SK-N-DZ (cell line): ENCODE measurements at regions not wholly inside any gene's neighbourhood (a gene's known extent, or its start where the extent isn't known, plus 50 kb on each side); places are given as distances from the start of the nearest gene placed in this dataset.
"Not testable (repeated sequence)": the region's sequence is repeated elsewhere in the genome, so short reads cannot be mapped to it uniquely, and the experiment has no call there.

Source experiments
- DNase-seq: peaks from one replicate; pipeline ENCODE4 v3.0.0-alpha.2; 2015; ENCODE audit warnings: low spot score

DNA sequence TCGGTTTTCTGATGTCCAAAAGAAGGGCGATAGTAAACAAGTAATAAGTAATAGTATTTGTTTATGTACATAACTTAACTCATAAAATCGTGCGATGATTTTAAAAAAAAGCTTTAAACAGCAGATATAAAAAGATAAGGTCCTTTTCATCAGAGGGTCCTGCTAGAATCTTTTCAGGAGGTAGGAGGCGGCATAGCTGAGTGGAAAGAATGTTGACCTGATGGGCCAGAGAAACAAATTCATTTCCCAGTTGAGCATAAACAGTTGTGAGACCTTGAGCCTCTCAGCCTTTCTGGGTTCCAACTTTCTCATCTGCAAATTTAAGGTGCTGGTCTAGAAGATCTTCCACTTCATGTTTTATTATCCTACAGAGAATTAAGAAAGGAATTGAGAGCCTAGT lies 173.5 kb downstream of the LACC1 start:
- no peak for DNase-seq

DNA sequence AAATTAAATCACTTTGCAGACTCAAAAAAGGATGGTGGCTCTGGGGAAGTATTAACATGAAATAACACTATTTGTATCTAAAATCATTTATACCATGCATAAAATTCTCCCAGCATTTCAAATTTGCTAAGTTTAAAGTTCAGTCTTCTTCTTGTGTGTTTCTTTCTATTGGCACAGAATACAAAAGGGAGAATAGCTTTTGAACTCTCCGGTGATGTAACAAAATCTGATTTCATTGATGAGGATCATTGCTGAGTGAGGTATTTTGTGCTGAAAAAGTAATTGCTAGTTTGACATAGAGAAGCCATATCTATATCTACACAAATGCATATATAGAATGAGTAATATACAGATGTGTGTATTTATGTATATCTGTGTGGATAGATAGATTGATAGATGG lies 174.8 kb downstream of the LACC1 start:
- DNase-seq: no peak

DNA sequence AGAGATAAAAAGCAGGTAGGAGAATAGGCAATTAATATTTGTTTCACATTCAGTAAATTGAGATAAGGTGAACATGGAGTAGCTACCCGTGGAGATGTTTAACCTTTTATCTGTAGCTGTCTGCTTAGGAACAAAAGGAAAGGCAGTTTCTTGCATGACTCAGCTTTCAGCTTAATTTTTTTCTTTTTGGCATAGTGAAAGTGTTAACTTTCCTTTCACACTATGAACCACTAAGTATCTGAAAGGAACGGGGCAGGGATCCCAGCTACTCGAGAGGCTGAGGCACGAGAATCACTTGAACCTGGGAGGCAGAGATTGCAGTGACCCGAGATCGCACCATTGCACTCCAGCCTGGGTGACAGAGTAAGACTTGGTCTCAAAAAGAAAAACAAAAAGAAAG lies 176.0 kb downstream of the LACC1 start:
- not testable (repeated sequence) for DNase-seq

- no peak for DNase-seq
Measured at GRCh38 chr13:44058067-44058466, 178.4 kb downstream of the LACC1 start.

DNA sequence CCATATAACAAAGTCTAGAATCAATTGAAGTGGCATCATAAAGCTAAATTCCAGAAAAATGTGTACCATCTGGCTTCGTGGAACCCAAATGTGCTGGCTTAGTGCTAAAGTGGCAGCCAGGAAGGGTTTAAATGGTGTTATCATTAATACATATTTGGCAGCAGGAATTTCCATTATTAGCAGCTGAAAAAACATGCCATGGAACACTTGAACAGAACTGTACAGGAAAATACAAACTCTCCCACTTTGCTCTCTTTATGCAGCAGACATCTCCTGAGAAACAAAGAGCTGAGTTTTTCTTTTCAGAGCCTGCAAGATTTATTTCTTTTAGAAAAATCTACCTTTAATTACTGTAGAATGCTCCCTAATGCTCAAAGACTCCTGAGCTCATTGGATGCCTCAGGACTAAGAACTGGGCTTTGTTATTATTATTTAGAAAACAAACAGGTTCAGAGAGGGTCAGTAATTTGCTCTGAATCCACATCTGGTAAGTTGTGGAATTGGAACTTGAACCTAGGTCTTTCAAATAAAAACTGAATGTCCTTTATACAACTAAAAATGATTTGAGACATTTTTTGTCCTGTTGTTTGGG lies 179.0 kb downstream of the LACC1 start:
- no peak for DNase-seq

DNA sequence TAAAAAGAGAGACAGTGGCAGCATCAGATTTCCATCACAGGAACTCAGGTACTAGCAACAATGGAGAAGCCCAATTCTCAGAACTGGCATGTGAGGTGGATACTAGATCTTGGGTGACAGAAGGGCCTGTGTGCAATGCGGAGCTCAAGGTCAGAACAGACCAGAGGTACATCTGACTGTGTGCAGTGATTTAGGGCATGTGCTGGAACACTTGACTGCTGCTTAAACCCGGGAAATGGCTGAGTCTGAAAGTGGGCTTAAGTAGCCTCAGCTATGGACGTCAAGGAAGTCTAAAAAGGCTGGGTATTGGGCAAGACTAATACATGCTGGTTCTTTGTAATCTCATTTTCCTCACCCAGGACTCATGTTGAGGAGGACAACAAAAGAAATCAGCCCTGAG lies 182.2 kb downstream of the LACC1 start:
- DNase-seq: no peak

GRCh38 chr13:44063467-44063866 lies 183.8 kb downstream of the LACC1 start:
- DNase-seq: no peak

DNA sequence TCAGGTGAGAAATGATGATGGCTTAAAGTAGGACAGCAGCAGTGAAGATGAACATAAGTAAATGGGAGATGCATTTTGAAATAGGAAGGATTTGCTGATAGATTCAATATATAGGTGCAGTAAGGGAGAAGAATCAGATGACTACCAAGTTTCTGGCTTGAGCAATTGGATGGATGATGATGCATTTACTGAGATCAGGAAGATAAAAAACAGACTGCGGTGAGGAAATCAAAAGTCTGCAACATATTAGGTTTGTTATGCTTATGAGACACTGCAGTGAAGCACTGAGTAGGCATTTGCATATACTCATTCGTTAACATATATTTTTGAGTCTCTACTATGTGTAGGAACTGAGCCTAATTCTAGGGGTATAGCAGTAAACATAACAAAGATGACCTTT lies 184.2 kb downstream of the LACC1 start:
- DNase-seq: no peak

- DNase-seq: no peak
Measured at GRCh38 chr13:44064357-44064756, 184.7 kb downstream of the LACC1 start.

DNA sequence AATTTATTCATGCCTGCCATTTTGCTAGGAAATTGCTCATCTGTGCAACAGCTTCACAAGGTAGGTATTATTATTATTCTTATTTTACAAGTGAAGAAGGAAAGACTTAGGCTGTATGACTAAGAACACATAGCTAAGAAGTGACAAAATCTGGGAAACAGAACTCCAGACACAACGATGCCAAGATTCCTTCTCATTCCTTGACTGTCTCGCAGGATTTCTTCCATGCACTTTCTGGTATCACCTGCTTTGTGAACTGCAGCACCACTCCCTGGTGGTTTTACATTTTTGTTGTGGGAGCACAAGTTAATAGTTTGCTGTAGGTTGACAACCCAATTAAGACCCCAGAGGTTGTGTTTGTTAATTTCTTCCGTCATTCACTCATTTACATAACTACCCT lies 188.5 kb downstream of the LACC1 start:
- DNase-seq: no peak

GRCh38 chr13:44068737-44069136 lies 189.0 kb downstream of the LACC1 start:
- no peak for DNase-seq

- DNase-seq: no peak
Measured at GRCh38 chr13:44072536-44072935, 192.8 kb downstream of the LACC1 start.

DNA sequence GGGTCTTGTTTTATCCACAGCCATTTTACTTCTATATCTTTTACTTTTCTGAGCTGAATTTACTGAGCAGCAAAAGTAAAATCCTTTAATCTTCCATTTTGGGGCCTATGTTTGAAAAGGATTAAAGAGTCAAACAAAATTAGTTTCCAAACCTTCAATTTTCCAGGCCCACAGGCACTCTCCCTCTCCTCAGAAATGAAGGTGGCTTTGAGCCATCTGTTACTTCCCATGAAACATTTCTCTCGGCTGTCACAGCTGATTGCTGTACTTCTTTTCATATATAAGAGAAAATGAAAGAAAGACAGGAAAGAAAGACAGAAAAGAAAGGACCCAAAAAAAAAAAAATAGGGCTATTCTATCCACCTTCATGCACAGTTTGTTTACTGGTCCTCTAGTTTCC lies 194.9 kb downstream of the LACC1 start:
- no peak for DNase-seq

DNA sequence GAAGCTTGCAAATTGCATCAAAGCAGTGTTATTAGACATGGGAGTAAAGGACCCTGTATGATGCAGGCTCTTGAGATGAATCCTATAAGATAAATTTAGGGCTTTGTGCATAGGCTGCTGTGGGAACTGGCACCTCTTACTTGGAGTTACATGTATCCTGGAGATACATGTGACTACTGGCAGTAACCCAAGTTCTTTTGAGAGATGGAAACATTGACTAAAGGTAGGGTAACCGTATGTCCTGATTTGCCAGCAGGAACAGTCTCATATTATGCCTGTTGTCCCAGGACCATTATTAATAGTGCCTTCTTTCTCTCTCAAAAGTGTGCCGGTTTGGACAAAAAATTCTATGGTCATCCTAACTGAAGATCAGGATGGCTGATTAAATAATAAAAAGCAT lies 195.4 kb downstream of the LACC1 start:
- no peak for DNase-seq

- DNase-seq: no peak
Measured at GRCh38 chr13:44078806-44079376, 199.2 kb downstream of the LACC1 start.

DNA sequence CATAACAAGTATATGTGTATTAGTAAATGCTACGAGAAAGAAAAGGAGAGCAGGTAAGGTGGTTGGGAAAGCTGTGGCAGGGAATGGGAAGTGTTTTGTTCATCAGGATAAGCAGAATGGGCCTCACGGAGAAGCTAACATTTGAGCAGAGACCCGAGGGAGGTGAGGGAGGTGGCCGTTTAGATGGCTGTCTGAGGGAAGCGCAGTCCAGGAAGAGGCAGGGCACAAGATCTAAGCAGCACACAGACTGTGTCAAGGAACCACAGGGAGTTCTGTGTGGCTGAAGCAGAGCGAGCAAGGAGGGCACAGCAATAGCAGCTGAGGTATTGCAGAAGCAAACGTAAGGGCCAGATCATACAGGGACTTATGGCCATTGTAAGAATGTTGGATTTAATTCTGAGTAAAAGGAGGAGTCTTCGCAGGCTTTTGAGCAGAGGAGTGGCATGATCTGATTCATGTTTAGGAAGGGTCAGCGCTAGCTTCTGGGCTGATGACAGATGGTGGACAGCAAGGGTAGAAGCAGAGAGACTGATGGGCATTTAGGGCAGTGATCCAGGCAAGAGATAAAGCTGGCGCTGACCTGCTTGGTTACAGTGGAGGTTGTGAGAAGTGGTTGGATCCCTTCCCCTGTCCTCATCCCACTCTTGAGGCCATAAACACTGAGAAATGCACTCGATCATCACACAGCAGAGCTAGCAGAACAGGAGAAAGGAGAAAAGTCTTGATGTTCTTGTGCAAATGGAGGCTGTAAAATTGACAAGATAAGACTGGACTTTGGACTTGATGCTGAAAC lies 199.9 kb downstream of the LACC1 start:
- DNase-seq: no peak

- DNase-seq: no peak
Measured at GRCh38 chr13:44084146-44084545, 204.4 kb downstream of the LACC1 start.

- no peak for DNase-seq
Measured at GRCh38 chr13:44086389-44086788, 206.7 kb downstream of the LACC1 start.

DNA sequence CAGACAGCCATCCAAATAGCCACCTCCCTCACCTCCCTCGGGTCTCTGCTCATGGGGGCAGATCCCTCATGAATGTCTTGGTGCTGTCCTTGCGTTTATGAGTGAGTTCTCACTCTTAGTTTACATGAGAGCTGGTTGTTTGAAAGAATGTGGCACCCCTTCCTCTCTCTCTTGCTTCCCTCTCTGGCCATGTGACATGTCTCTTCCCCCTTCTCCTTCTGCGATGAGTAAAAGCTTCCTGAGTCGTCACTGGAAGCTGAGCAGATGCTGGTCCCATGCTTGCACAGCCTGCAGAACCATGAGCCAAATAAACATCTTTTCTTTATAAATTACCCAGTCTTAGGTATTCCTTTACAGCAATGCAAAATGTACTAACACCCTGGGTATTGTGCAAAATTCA lies 208.7 kb downstream of the LACC1 start:
- DNase-seq: no peak

DNA sequence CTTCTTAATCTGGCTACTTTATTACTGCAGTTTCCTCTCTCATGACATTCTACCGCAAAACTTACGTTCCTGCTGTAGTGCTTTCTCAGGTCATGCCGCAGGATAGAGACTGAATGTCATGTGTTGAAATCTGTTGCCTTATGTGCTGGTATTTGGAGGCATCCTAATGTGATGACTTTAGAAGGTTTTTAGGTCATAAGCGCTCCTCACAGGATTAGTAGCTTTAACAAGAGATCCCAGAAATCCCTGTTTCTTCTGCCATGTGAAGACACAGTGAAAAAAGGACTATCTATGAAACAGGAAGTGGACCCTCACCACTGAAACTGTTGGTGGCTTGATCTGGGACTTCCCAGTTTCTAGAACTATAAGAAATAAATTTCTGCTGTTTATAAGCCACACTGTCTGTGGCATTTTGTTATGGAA lies 209.3 kb downstream of the LACC1 start:
- no peak for DNase-seq

- no peak for DNase-seq
Measured at GRCh38 chr13:44089452-44089851, 209.7 kb downstream of the LACC1 start.

DNA sequence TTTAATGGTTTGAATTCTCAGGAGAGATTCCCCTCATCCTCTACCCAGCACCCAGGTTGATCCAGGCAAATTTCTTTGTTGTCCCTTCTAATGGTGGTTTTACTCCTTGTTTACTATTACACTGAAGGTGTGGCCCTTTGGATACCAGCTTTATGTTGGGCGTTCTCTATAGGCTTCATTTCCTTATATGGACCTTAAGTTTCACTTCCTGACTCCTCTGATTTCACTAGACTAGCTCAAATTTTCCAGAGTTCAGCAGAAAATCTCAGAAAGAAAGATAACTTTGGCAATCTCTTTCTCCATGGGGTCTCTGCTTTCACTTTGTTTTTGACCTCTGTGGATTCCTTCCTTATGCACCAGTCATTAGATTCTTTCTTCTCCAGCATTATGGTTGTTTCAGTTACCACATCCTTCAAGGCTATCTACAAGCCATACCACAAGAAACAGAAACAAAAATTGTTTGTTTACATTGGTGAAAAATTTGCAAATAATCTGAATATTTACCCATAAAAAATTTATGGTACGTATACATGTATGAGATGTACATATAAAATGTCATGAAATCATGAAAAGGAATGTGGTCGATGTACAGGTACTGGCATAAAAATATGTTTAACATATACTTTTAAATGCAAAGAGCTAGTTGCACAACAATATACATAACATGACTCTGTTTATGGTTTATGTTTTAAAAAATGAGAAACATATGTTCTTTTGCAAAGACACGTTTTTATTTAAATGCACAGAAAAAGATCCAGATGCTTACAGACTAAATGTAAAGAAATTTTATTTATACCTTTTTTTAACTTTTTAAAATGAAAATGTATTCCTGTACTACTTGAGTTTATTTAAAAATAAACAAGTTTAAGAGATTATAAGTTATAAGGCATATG lies 212.6 kb downstream of the LACC1 start:
- no peak for DNase-seq
